Transverse colon (tissue), 4 donors: ENCODE measurements at regions not wholly inside any gene's neighbourhood (a gene's known extent, or its start where the extent isn't known, plus 50 kb on each side); places are given as distances from the start of the nearest gene placed in this dataset.

Source experiments
- CTCF ChIP-seq, 5 experiments: fragments of 200-600 bp in 3 of 5; fragments of 450-650 bp in 2 of 5; sonication (generic) in 3 of 5; IDR thresholded peaks; 1 replicate in 2 of 5; 2 replicates in 3 of 5; pipeline ENCODE4 v1.5.1; 2016 to 2017; ENCODE audit warnings: antibody characterized with exemption in 5 of 5, inconsistent platforms in 3 of 5, mild to moderate bottlenecking in 2 of 5, moderate library complexity in 1 of 5
- POLR2A ChIP-seq: fragments of 450-650 bp; IDR thresholded peaks from one replicate; pipeline ENCODE4 v1.6.1; 2016; ENCODE audit warnings: antibody characterized with exemption, mild to moderate bottlenecking, moderate library complexity
- POLR2AphosphoS5 ChIP-seq, 3 donors: sonication (generic); formaldehyde crosslinking; IDR thresholded peaks; one replicate each; pipeline ENCODE4 v1.6.1; 2016; ENCODE audit warnings: antibody characterized with exemption in 3 of 3

GRCh38 chr20:60220706-60221105 lies 262.5 kb downstream of the CDH26 start:
- no peak for TF ChIP-seq CTCF (IDR thresholded peaks at IDR 0.05)
- no peak for TF ChIP-seq POLR2AphosphoS5 (IDR thresholded peaks at IDR 0.05)
- no peak for TF ChIP-seq POLR2A
